ENCODE measurements at regions not wholly inside any gene's neighbourhood (a gene's known extent, or its start where the extent isn't known, plus 50 kb on each side); places are given as distances from the start of the nearest gene placed in this dataset.
"Not testable (repeated sequence)": the region's sequence is repeated elsewhere in the genome, so short reads cannot be mapped to it uniquely, and the experiment has no call there.

GRCh38 chr10:52499281-52499680 is 185.2 kb downstream of the DKK1 start:
- no peak overlapping the region for H3K4me3 ChIP-seq (ENCODE audit: control insufficient read depth in 1 of 2, extremely low read depth in 1 of 2, low read length in 1 of 2)
- ChIA-PET CTCF (no interaction called here), POLR2A (no interaction called here)
- Mint-ChIP-seq H3K36me3 (no peaks in the 10 kb centered on the region), H3K4me1 (no peaks in the 10 kb centered on the region), H3K9me3 (peaks cover 9 to 26% (median 22%) of the 10 kb centered on the region in 3 donors), H3K4me3 (no peak overlapping the region), H3K27me3 (no peaks in the 10 kb centered on the region), H3K27ac (no peak overlapping the region)
- ATAC-seq (replicated peaks in 1 of 4) (no peak), DNase-seq (no peak)
- H3K36me3 ChIP-seq (ENCODE audit: control insufficient read depth in 2 of 2, extremely low read depth in 1 of 2, insufficient read depth in 1 of 2, low read length in 1 of 2) = no peaks in the 10 kb centered on the region
- 87% methylated on average over 7 of the region's 7 CpGs for WGBS (ENCODE audit: insufficient coverage)
- H3K27me3 ChIP-seq (replicated peaks in 1 of 2; ENCODE audit: control insufficient read depth in 2 of 2, extremely low read depth in 1 of 2, insufficient read depth in 2 of 2, low read length in 1 of 2) = no peaks in the 10 kb centered on the region
- H3K4me1 ChIP-seq (ENCODE audit: control insufficient read depth in 1 of 2, extremely low read depth in 1 of 2, insufficient read depth in 2 of 2, low read length in 2 of 2) = no peaks in the 10 kb centered on the region
- no peaks in the 10 kb centered on the region for H3K9me3 ChIP-seq
- no peak overlapping the region for H3K27ac ChIP-seq (ENCODE audit: low read length)

GRCh38 chr10:52500476-52500875 is 186.4 kb downstream of the DKK1 start:
- Histone ChIP-seq H3K4me3 (ENCODE audit: control insufficient read depth in 1 of 2, extremely low read depth in 1 of 2, low read length in 1 of 2) (no peak overlapping the region), H3K36me3 (ENCODE audit: control insufficient read depth in 2 of 2, extremely low read depth in 1 of 2, insufficient read depth in 1 of 2, low read length in 1 of 2) (no peaks in the 10 kb centered on the region), H3K27ac (ENCODE audit: low read length) (no peak overlapping the region), H3K9me3 (no peaks in the 10 kb centered on the region), H3K4me1 (ENCODE audit: control insufficient read depth in 1 of 2, extremely low read depth in 1 of 2, insufficient read depth in 2 of 2, low read length in 2 of 2) (no peaks in the 10 kb centered on the region), H3K27me3 (replicated peaks in 1 of 2; ENCODE audit: control insufficient read depth in 2 of 2, extremely low read depth in 1 of 2, insufficient read depth in 2 of 2, low read length in 1 of 2) (no peaks in the 10 kb centered on the region)
- Mint-ChIP-seq H3K4me1 (no peaks in the 10 kb centered on the region), H3K36me3 (no peaks in the 10 kb centered on the region), H3K27ac (no peak overlapping the region), H3K9me3 (peaks cover 14 to 35% (median 23%) of the 10 kb centered on the region in 3 donors), H3K27me3 (no peaks in the 10 kb centered on the region), H3K4me3 (no peak overlapping the region)
- ChIA-PET CTCF (no interaction called here), POLR2A (no interaction called here)
- WGBS (ENCODE audit: insufficient coverage) = no CpG with 5 or more reads among the region's 3 CpGs
- no peak for ATAC-seq (replicated peaks in 1 of 4)
- no peak for DNase-seq

- H3K4me1 ChIP-seq (ENCODE audit: control insufficient read depth in 1 of 2, extremely low read depth in 1 of 2, insufficient read depth in 2 of 2, low read length in 2 of 2) = no peaks in the 10 kb centered on the region
- no peak overlapping the region for H3K27ac Mint-ChIP-seq
- ChIA-PET POLR2A (no interaction called here), CTCF (no interaction called here)
- peaks cover 13 to 32% (median 23%) of the 10 kb centered on the region in 3 donors for H3K9me3 Mint-ChIP-seq
- WGBS (ENCODE audit: insufficient coverage) = no CpG with 5 or more reads among the region's 2 CpGs
- no peak overlapping the region for H3K27ac ChIP-seq (ENCODE audit: low read length)
- no peaks in the 10 kb centered on the region for H3K4me1 Mint-ChIP-seq
- H3K36me3 ChIP-seq (ENCODE audit: control insufficient read depth in 2 of 2, extremely low read depth in 1 of 2, insufficient read depth in 1 of 2, low read length in 1 of 2) = no peaks in the 10 kb centered on the region
- no peak overlapping the region for H3K4me3 Mint-ChIP-seq
- H3K27me3 ChIP-seq (replicated peaks in 1 of 2; ENCODE audit: control insufficient read depth in 2 of 2, extremely low read depth in 1 of 2, insufficient read depth in 2 of 2, low read length in 1 of 2) = no peaks in the 10 kb centered on the region
- DNase-seq = no peak
- no peaks in the 10 kb centered on the region for H3K9me3 ChIP-seq
- H3K27me3 Mint-ChIP-seq = no peaks in the 10 kb centered on the region
- no peak for ATAC-seq (replicated peaks in 1 of 4)
- H3K36me3 Mint-ChIP-seq = no peaks in the 10 kb centered on the region
- H3K4me3 ChIP-seq (ENCODE audit: control insufficient read depth in 1 of 2, extremely low read depth in 1 of 2, low read length in 1 of 2) = no peak overlapping the region
These were observed 188.2 kb downstream of the DKK1 start for GRCh38 chr10:52502237-52502636.

GRCh38 chr10:52505341-52505740 is 191.3 kb downstream of the DKK1 start:
- H3K27me3 ChIP-seq (replicated peaks in 1 of 2; ENCODE audit: control insufficient read depth in 2 of 2, extremely low read depth in 1 of 2, insufficient read depth in 2 of 2, low read length in 1 of 2); H3K27ac Mint-ChIP-seq; H3K27ac ChIP-seq (ENCODE audit: low read length); H3K4me1 ChIP-seq (ENCODE audit: control insufficient read depth in 1 of 2, extremely low read depth in 1 of 2, insufficient read depth in 2 of 2, low read length in 2 of 2); H3K9me3 ChIP-seq; H3K4me3 Mint-ChIP-seq; H3K4me1 Mint-ChIP-seq; H3K36me3 Mint-ChIP-seq; DNase-seq; H3K4me3 ChIP-seq (ENCODE audit: control insufficient read depth in 1 of 2, extremely low read depth in 1 of 2, low read length in 1 of 2); POLR2A ChIA-PET; ATAC-seq (replicated peaks in 1 of 4); H3K36me3 ChIP-seq (ENCODE audit: control insufficient read depth in 2 of 2, extremely low read depth in 1 of 2, insufficient read depth in 1 of 2, low read length in 1 of 2); H3K27me3 Mint-ChIP-seq; CTCF ChIA-PET: not testable (repeated sequence)
- 100% methylated on average over 1 of the region's 7 CpGs for WGBS (ENCODE audit: insufficient coverage)
- H3K9me3 Mint-ChIP-seq = peaks cover 9 to 29% (median 12%) of the 10 kb centered on the region in 3 donors

- H3K36me3 ChIP-seq (ENCODE audit: control insufficient read depth in 2 of 2, extremely low read depth in 1 of 2, insufficient read depth in 1 of 2, low read length in 1 of 2) = no peaks in the 10 kb centered on the region
- Mint-ChIP-seq H3K9me3 (peaks cover 10 to 31% (median 12%) of the 10 kb centered on the region in 3 donors), H3K36me3 (no peaks in the 10 kb centered on the region), H3K27ac (no peak overlapping the region), H3K4me3 (no peak overlapping the region), H3K27me3 (no peaks in the 10 kb centered on the region), H3K4me1 (no peaks in the 10 kb centered on the region)
- no peak overlapping the region for H3K4me3 ChIP-seq (ENCODE audit: control insufficient read depth in 1 of 2, extremely low read depth in 1 of 2, low read length in 1 of 2)
- H3K27me3 ChIP-seq (replicated peaks in 1 of 2; ENCODE audit: control insufficient read depth in 2 of 2, extremely low read depth in 1 of 2, insufficient read depth in 2 of 2, low read length in 1 of 2) = no peaks in the 10 kb centered on the region
- H3K4me1 ChIP-seq (ENCODE audit: control insufficient read depth in 1 of 2, extremely low read depth in 1 of 2, insufficient read depth in 2 of 2, low read length in 2 of 2) = no peaks in the 10 kb centered on the region
- DNase-seq (no peak), ATAC-seq (replicated peaks in 1 of 4) (no peak)
- H3K9me3 ChIP-seq = no peaks in the 10 kb centered on the region
- CTCF ChIA-PET = no interaction called here
- no peak overlapping the region for H3K27ac ChIP-seq (ENCODE audit: low read length)
- WGBS (ENCODE audit: insufficient coverage) = no CpG with 5 or more reads among the region's 1 CpG
- POLR2A ChIA-PET = no interaction called here
These were observed 200.4 kb downstream of the DKK1 start for GRCh38 chr10:52514481-52514880.

GRCh38 chr10:52517012-52517411 is 202.9 kb downstream of the DKK1 start:
- H3K27me3 ChIP-seq (replicated peaks in 1 of 2; ENCODE audit: control insufficient read depth in 2 of 2, extremely low read depth in 1 of 2, insufficient read depth in 2 of 2, low read length in 1 of 2) = no peaks in the 10 kb centered on the region
- Mint-ChIP-seq H3K9me3 (peaks cover 7 to 21% (median 11%) of the 10 kb centered on the region in 3 donors), H3K27me3 (no peaks in the 10 kb centered on the region), H3K27ac (no peak overlapping the region), H3K4me1 (no peaks in the 10 kb centered on the region), H3K4me3 (no peak overlapping the region), H3K36me3 (no peaks in the 10 kb centered on the region)
- POLR2A ChIA-PET = no interaction called here
- H3K9me3 ChIP-seq = no peaks in the 10 kb centered on the region
- no peak overlapping the region for H3K27ac ChIP-seq (ENCODE audit: low read length)
- CTCF ChIA-PET = no interaction called here
- ATAC-seq (replicated peaks in 1 of 4) (no peak), DNase-seq (no peak)
- H3K36me3 ChIP-seq (ENCODE audit: control insufficient read depth in 2 of 2, extremely low read depth in 1 of 2, insufficient read depth in 1 of 2, low read length in 1 of 2) = no peaks in the 10 kb centered on the region
- no peak overlapping the region for H3K4me3 ChIP-seq (ENCODE audit: control insufficient read depth in 1 of 2, extremely low read depth in 1 of 2, low read length in 1 of 2)
- WGBS (ENCODE audit: insufficient coverage) = no CpG with 5 or more reads among the region's 2 CpGs
- H3K4me1 ChIP-seq (ENCODE audit: control insufficient read depth in 1 of 2, extremely low read depth in 1 of 2, insufficient read depth in 2 of 2, low read length in 2 of 2) = no peaks in the 10 kb centered on the region

- POLR2A ChIA-PET = no interaction called here
- H3K9me3 ChIP-seq = no peaks in the 10 kb centered on the region
- H3K27me3 Mint-ChIP-seq = no peaks in the 10 kb centered on the region
- H3K4me1 ChIP-seq (ENCODE audit: control insufficient read depth in 1 of 2, extremely low read depth in 1 of 2, insufficient read depth in 2 of 2, low read length in 2 of 2) = no peaks in the 10 kb centered on the region
- CTCF ChIA-PET = no interaction called here
- no peak overlapping the region for H3K4me3 Mint-ChIP-seq
- no peak for ATAC-seq (replicated peaks in 1 of 4)
- no peaks in the 10 kb centered on the region for H3K27me3 ChIP-seq (replicated peaks in 1 of 2; ENCODE audit: control insufficient read depth in 2 of 2, extremely low read depth in 1 of 2, insufficient read depth in 2 of 2, low read length in 1 of 2)
- H3K9me3 Mint-ChIP-seq = peaks cover 4 to 17% (median 8%) of the 10 kb centered on the region in 3 donors
- H3K36me3 Mint-ChIP-seq = no peaks in the 10 kb centered on the region
- no peaks in the 10 kb centered on the region for H3K4me1 Mint-ChIP-seq
- H3K4me3 ChIP-seq (ENCODE audit: control insufficient read depth in 1 of 2, extremely low read depth in 1 of 2, low read length in 1 of 2) = no peak overlapping the region
- no peak overlapping the region for H3K27ac ChIP-seq (ENCODE audit: low read length)
- H3K36me3 ChIP-seq (ENCODE audit: control insufficient read depth in 2 of 2, extremely low read depth in 1 of 2, insufficient read depth in 1 of 2, low read length in 1 of 2) = no peaks in the 10 kb centered on the region
- no peak overlapping the region for H3K27ac Mint-ChIP-seq
- no peak for DNase-seq
These were observed 209.6 kb downstream of the DKK1 start for GRCh38 chr10:52523696-52524095.
